IMR-90 (cell line): ENCODE measurements at regions not wholly inside any gene's neighbourhood (a gene's known extent, or its start where the extent isn't known, plus 50 kb on each side); places are given as distances from the start of the nearest gene placed in this dataset.
"Not testable (repeated sequence)": the region's sequence is repeated elsewhere in the genome, so short reads cannot be mapped to it uniquely, and the experiment has no call there.

Source experiments
- MAZ ChIP-seq: IDR thresholded peaks from 2 replicates; pipeline ENCODE4 v1.6.1; 2012; ENCODE audit warnings: low read depth, mild to moderate bottlenecking, low read length, improper control_type of control experiment, moderate library complexity, borderline replicate concordance
- POLR2A ChIP-seq: IDR thresholded peaks from 2 replicates; pipeline ENCODE4 v1.6.1; 2012; ENCODE audit warnings: mild to moderate bottlenecking, low read depth, low read length
- RFX5 ChIP-seq: IDR thresholded peaks from 2 replicates; pipeline ENCODE4 v1.8.0; 2012; ENCODE audit warnings: low read depth, mild to moderate bottlenecking, low read length, moderate library complexity
- SMC3 ChIP-seq: fragments of 150-350 bp; IDR thresholded peaks from 2 replicates; pipeline ENCODE4 v1.6.1; 2016; ENCODE audit warnings: low read depth, mild to moderate bottlenecking, antibody characterized with exemption, low read length, moderate library complexity
- TF ChIP-seq, protein P1 (sequence below): conservative IDR thresholded peaks from 2 replicates; pipeline ENCODE4 v1.5.1; 2012; ENCODE audit warnings: mild to moderate bottlenecking, low read depth, low read length, improper control_type of control experiment

DNA sequence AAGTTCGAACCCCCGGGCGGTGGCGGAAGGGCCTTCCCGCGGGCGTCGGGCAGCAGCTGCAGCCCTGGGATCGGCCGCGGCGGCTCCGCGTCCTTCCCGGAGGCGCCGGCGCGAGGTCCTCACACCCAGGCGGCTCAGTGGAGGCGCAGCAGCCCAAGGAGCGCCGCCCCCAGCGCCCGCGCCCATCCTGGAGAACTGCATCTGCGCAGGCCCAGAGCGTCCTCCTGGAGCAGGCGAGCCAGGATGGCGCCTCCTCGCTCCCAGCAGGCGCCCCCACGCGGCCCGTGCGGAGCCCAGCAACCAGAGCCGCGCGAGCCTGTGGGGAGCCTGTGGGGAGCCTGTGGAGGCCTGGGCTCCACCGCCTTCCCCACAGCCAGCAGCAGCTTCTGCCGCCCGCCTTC, 872.5 kb downstream of the TMEM121 start:
- TF ChIP-seq, protein P1, sequence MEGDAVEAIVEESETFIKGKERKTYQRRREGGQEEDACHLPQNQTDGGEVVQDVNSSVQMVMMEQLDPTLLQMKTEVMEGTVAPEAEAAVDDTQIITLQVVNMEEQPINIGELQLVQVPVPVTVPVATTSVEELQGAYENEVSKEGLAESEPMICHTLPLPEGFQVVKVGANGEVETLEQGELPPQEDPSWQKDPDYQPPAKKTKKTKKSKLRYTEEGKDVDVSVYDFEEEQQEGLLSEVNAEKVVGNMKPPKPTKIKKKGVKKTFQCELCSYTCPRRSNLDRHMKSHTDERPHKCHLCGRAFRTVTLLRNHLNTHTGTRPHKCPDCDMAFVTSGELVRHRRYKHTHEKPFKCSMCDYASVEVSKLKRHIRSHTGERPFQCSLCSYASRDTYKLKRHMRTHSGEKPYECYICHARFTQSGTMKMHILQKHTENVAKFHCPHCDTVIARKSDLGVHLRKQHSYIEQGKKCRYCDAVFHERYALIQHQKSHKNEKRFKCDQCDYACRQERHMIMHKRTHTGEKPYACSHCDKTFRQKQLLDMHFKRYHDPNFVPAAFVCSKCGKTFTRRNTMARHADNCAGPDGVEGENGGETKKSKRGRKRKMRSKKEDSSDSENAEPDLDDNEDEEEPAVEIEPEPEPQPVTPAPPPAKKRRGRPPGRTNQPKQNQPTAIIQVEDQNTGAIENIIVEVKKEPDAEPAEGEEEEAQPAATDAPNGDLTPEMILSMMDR: not testable (repeated sequence)
- not testable (repeated sequence) for TF ChIP-seq RFX5, MAZ, POLR2A, SMC3
